ENCODE measurements at regions not wholly inside any gene's neighbourhood (a gene's known extent, or its start where the extent isn't known, plus 50 kb on each side); places are given as distances from the start of the nearest gene placed in this dataset.
"Not testable (repeated sequence)": the region's sequence is repeated elsewhere in the genome, so short reads cannot be mapped to it uniquely, and the experiment has no call there.

DNA sequence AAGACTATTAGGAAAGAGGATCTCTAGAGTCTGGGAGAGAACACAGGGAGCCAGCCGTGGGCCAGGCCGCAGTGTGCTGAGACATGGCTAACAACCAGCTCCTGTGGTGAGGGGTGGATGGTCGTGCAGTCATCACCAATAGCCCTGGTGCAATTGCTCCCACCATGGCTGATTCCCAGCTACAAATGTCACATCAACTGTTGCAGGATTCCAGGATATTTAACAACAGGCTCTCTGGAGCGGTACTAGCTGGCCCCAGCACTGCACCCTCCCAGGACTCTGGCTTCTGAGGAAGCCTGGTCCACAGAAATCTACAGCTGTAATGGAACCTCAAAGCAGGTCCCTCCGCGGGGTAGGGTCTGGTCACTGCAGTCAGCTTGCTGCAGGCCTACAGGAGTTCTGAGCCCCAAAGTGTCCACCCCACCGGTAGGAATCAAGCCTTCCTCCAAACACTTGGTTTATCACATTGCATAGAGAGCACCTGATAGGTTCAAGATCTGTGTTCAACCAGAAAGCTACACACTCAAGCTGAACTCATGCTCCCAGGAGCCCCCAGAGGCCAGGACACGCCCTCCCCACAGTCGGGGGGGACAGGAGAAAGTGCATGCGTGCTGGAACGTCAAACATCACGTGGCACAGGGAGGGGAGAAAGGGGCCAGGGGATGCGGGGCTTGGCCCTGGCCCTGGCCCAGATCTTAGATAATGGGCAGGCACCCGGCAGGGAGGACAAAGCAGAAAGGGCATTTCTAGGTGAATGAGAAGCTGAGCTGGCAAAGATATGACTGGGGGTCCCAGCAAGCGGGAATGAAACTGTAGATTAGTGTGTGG, 609.0 kb downstream of the TBC1D22A start:
- DNase-seq = no peak

DNA sequence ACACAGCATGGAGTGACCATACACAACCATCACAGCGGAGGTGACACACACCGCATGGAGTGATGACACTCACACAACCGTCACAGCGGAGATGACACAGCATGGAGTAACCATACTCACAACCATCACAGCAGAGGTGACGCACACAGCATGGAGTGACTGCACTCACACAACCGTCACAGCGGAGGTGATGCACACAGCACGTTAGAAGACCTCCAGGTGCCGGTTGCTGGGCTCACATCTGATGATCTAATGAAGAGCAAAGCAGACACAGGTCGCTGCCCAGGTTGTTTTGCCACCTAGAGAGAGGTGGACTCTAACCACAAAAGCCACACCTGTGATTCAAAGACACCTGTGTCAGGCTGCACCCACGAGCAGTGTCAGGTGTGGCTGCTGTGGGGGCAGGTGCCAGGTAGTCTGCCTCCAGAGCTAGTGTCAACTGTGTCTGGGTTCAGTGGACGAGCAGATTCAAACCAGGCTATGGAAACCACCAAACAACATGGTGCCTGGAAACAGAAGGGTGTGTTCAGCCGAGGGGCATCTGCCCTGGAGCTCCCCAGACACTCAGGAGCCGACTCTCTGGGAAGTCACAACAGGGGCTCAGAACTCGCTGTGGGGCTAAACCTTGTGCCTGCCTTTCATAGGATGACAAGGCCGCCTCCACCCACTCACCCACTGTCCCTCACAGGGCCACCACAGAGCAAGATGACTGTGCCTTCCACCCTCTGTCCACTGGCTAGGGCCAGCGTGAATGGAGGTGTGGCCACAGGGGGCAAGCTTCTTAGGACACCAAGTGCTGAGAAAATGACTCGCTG, 608.2 kb downstream of the TBC1D22A start:
- no peak for DNase-seq

DNA sequence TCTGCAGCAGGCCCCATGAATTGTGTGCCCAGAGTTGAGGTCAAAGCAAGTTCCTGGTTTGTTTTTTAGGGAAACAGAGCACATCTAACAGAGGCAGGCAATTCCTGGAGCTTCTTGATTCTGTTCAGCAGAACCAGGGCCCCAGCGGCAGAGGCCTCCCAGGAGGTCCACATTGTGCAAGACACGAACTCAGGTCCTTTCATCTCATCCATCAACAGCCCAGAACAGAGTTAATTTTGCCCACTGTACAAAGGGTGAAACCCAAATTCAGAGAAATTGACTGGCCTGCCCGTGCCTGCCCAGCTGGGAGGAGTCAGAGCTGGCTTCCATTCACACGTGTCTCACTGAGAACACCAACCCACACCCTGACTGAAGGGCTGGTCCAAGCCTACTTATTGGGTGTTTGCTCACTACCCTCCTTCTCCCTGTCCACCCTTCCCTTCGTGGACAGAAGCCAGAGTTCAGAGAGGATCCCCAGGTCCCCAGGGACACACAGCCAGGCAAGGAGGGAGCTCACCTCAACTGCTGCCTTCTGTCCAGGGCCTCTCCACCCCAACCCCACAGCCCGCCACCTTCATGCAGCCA, 607.1 kb downstream of the TBC1D22A start:
- DNase-seq = no peak

DNA sequence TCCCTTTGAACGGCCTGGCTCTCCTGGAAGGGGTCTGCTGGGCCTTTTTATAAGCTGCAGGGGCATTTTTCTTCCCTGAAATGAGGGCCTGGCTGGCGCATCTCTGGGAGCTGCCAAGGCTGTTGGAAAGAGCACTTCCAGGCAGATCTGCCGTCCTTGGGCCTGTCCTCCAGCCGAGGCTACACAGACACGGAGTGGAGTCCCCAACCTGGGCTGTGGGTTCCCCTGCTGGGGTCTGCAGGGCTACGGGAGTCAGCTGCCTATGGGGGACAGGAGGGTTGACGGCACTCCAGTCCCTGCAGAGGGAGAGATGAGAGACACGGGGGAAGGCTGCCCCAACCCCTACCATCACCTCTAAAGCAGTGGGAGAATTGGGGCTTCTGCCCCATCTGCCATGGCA, 606.6 kb downstream of the TBC1D22A start:
- DNase-seq = no peak

DNA sequence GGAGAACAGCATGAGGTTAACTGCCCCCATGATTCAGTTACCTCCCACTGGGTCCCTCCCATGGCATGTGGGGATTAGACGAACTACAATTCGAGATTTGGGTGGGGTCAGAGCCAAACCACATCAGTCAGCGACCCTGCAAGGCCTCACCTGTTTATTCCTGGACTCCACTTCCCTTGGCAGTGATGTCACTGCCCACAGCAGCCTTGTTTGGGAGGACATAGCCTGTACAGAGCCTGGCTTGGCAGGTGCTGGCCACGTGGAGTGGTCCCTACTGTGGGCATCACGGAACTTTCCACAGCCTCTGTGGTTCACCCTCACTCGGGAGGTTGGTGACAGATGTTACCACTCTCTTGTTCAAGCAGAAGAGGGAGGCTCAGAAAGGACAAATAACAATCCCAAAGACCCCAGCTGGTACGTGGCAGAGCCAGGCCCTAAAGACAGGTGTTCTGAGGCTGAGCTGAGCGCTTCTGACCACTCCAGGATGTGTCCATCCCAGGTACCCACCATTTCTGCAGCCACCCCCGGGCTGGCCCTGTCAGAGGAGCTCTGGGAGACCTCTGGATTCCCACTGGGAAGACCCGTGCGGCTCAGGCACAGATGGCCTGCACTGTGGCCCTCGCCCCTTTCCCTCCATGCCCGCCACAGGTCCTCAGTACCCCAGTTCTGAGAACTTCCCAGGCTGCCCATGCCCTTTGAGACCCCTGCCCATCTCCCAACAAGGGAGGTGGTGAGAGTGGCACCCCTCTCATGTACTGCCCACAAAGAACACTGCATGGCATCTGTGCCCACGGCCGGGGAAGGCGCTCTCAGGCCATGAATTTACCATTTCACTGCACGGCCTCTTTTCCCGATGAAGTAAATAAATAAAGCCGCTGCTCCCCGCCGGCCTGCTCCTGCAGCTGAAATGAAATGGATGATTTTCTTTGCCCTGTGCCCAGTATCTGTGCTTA, 605.8 kb downstream of the TBC1D22A start:
- no peak for DNase-seq

DNA sequence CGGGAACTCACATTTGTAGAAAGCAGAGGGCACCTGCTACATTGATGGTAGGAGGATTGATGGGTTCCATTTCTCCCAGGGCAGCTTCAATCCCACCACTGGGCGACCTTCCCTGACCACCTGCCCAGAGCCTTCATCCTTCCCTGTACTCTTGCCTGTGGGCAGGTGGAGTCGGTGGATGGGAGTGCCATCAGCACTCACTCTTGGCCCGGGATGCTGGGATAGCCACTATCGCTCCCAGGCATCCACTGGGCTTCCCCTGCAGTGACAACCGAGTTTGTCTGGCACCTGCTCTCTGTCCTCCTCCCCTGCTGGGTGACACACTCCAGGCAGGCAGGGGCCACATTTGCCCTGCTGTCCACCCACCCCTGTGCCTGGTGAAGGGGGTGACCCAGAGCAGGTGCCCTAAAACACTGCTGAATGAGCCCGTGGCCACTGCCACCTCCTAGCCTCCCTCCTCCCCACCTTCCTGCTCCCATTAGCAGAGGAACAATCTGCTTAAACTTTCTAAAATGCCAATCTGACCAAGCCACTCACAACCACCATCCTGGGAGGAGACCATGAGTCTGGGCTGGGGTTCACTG, 604.7 kb downstream of the TBC1D22A start:
- no peak for DNase-seq

DNA sequence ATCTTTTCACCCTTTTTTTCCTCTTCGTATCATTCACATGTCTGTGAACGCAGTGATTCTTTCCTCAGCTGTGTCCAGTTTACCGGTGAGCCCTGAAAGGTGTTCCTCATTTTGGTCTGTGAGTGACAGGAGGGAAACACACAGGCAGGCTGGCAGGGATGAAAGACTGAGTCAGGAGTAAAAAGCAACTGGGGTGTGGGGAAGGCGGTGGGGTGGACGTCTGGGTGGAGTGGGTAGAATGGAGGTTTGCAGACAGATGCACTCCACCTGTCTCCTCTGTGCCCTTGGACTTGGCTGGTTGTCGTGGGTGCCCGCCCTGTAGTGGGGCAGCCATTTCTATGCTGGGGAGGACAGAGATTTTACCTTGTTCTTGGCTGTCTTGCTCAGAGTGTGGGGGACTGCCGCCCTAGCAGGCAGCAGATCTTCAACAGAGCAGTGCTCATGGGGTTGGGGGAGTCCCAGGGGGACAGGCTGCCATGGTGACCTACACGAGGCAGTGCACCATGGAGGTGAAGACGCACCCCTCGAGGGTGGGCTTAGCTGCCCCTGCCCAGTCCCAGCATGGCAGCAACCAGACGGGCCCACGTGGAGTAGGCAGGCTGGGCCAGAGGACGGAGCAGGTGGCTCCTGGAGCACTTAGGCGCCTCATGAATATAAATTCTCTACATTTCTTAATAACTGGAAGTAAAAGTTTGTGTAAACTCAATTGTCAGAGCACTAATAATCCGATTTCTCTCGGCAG, 603.7 kb downstream of the TBC1D22A start:
- no peak for DNase-seq

DNA sequence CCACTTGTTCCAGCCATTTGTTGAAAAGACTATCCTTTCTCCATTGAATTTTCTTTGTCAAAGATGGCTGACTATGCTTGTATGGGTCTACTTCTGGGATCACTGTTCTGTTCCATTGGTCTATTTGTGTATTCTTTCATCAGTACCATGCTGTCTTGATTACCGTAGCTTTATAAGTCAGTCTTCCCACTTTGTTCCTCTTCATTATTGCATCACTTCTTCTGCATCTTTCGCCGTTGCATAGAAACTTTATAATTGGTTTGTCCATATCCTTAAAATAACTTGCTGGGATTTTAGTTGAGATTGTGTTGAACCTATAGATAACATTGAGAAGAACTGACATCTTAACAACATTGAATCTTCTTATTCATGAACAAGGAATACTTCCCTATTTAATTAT, 598.8 kb downstream of the TBC1D22A start:
- no peak for DNase-seq

DNA sequence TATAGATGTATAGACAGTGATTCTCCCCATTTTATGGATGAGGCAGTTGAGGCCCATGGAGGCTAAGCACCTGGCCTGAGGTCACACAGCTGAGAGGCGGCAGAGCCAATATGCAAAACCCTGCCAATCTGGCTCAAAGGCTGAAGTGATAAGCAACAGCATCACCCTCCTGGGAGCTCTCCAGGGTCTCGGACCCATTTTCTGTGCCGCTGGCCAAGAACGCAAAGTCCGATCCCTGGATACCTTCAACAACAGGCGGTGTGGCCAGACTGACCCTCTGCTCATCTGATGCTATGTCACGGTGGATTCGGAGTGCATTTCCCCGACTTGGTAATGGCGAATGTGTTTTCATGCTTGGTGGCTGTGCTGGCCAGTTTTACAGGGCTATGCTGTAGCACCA, 595.0 kb downstream of the TBC1D22A start:
- DNase-seq = no peak

DNA sequence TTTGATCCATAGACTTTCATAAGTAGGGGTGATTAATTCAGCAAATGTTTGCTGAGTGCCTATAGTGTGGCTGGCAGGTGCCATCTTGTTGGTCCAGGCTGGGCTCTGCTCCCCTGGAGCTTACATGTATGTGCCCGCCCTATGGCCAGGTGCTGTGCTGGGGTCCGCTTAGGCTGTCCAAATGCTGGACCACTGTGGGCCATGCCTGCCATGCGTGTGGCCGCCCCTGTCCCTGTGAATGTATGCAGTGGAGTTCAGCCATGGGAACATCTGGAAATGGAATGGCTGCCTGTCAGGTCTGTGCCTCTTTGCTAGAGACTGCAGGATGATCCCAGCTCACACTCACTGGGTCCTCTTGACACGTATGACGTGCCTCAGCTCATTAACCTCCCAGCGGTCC, 594.6 kb downstream of the TBC1D22A start:
- DNase-seq = no peak

DNA sequence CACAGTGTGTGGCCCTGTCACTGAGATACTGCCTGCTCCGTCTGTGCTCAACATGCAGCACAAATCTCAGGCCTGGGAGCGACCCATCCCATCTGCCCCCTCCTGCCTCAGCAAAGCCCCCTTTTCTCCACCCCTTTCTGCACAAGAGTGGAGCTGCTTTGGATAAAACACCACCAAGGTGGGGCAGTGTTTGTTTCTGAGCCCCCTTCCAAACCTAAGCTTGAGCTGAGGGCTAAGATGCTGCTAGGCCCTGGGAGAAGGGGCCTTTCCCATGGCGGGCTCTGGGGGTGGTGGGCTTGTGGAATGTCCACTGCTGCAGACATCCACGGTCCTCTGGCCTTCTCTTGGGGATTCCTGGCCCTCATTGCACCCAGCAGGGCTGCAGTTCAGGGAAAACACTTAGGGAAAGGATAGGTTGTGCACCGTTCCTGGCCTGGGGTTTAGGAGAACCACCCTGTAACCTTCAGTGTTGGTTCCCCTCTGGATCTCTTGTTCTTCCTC, 594.1 kb downstream of the TBC1D22A start:
- DNase-seq = no peak

DNA sequence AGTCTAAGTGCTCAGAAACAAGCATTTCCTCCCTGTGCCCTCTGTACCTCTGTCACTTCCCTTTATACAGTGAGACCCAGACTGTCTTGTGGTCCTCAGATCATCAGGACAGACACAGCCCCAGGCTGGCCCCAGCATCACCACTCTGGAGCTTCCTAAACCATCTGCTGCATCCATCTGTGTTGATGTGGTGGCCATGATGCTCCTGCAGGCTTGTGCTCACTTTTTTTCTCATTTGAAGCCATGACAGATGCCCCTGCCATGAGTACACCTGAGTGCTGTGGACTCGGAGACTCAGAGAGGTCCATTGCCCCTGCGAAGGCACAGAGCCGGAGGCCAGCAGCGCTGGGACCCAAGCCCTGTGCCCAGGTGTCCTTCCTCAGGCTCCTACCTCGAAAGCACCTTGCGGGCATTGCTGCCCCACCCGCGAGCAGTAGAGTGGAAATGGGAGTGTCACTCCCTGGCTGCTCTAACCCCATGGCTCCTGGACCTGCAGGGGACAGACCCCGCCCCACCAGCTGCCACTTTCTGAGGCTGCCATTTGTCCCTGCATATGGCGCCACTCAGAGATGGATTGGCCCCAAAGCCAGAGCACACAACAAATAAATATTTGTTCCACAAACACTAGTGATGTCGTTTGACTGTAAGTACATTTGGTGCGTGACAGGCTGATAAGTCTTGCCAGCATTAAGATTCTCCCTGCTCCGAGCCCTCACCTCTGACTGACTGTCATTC, 593.5 kb downstream of the TBC1D22A start:
- no peak for DNase-seq

DNA sequence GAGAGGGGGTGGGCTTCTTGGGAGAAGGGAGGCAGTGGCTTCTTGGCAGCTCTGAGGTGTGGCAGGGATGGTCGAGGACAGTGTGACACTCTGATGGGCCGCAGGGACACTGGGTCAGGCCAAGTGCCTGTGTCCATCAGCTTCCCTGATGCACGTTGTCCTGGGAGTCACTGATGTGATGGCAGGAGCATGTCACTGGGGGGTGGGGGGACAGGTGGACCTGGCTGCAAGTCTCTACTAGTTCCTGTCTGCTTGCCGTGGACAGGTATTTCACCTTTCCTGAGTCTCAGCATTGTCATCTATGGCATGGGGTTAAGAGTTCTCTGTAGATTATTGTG, 592.9 kb downstream of the TBC1D22A start:
- DNase-seq = no peak

DNA sequence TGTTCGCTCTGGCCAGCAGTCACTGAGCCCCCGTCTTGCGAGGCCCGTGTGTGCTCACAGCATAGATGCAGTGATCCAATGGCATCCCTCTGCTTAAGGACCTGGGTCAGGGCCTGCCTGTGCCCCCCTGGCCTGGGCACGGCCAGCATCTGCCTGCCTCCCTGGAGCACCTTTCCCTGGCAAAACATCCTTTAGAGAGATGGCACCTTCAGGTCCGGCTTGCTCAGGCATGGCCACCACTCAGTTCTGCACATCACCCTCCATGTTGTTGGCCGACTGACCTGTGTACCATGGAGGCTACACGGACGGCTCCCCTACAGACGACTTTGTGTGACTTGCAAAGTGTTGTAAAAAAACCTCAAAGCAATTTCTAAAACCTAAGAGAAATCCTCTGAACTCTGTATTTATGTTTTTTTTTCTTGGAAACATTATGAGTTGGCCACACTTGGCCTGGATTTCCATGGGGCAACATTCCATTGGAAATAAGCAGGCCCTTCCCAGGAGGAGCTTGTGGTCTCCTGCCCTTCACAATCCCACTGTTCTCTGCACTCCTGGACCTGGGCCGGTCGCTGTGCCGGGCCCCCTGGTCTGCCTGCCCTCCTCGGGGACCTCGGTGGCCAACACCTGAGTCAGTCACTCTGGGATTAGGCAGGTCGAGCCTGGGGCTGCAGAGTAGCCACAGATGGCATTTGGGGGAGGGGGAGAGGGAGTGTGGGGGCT, 592.4 kb downstream of the TBC1D22A start:
- no peak for DNase-seq

DNA sequence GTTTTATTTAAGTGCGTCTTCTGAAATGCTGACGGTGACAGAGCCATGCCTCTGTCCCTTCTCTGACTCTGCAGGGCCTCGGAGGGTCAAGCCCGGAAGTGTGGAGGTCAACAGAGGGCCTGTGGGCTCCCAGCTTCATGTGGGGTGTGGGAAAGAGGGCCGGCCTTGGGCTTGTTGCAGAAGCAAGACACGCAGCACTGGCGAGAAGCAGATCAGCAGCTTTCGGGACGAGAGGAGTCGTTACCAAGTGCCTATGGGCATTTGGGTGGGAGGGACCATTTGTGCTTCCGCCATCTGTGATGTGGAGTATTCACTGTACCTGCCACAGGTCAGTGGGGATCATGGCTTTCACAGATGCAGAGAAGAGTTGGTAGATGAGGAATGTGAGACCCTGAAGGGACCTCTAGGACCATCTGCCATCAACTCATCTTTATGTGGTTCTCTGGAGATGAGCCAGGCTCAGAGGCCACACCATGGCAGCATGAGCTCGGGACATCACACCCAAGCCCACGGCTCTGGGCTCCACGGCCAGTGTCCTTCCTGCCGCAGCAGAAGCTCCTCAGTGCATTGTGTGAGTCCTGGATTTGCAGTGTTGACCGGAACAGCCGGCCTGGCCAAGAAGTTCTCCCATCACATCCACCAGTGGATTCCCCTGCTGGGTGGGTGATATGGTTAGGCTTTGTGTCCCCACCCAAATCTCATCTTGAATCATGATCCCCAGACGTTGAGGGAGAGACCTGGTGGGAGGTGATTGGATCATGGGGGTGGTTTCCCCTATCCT, 590.7 kb downstream of the TBC1D22A start:
- DNase-seq = no peak

DNA sequence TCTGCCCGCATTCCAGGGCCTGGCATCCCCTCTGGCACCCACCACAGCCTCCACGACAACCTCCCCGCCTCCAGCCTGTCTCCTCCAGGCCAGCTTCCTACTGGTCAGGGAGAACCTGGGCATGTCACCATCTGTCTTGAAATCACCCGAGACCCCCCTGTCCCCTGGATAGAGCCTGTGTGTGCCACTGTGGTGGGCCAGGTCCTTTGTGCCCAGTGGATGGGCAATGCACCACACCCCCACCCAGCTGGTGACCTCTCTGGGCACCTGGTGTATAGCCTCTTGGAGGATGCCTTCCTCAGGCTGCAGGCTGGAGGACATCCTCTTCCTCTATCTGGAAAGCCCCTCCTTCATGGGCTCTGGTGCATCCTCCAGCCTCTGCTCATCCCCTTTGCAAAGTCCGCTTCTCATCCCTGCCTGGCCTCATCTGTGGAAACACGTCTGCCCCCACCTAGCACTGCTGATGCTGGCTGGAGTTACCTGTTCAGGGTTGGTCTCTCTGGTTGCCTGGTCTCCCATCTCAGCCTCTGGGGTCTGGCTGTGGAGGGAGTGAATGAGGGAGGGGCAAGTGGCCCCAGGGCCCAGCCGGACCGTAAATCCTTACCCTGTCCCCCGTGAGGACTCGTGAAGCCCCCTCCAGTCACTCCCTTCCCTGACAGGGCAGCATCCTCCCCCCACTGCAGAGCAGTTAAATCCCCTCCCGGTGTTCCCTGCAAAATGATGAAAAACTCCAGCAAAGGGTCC, 589.6 kb downstream of the TBC1D22A start:
- DNase-seq = no peak

DNA sequence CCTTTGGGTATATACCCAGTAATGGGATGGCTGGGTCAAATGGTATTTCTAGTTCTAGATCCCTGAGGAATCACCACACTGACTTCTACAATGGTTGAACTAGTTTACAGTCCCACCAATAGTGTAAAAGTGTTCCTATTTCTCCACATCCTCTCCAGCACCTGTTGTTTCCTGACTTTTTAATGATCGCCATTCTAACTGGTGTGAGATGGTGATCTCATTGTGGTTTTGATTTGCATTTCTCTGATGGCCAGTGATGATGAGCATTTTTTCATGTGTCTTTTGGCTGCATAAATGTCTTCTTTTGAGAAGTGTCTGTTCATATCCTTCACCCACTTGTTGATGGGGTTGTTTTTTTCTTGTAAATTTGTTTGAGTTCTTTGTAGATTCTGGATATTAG, 583.8 kb downstream of the TBC1D22A start:
- not testable (repeated sequence) for DNase-seq

DNA sequence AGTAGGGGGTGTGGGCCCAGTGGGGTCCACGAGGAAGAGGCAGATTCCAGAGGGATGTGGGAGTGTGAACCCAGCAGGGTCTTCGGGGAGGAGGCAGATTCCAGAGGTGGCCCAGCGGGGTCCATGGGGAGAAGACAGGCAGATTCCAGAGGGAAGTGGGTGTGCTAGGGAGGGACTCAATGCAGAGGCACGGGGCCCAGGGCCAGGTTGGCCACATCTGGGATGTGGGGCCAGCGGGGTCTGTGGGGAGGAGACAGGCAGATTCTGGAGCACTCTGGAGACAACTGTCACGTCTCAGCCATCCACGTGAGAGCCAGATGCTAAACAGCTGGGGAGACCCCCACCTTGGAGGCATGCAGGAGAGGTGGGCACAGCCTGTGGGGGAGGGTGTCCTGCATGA, 582.6 kb downstream of the TBC1D22A start:
- DNase-seq = no peak

DNA sequence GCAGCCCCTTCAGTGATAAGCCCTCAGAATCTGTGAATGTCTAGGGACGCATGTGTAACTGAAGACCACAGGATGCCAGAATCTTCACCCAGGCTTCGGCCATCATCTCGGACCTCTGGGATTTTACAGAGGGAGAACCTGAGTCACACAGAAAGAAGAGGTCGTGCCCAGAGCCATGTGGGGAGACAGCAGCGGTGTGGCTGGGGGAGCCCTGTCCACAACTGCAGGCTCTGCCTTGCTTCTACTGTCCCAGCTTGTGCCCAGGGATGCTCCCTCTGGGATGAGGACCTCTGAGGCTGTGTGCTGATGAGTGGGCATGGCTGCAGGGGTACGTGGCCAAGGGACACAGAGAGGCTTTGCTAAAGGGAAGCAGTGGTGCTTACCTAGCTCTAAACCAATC, 582.0 kb downstream of the TBC1D22A start:
- no peak for DNase-seq

All from activated CD4-positive, alpha-beta T cell treated with anti-CD3 and anti-CD28 coated beads, Interleukin-2, amount 50 U/mL, for 16 hours (primary cell).